GM18502 (cell line): ENCODE measurements at regions not wholly inside any gene's neighbourhood (a gene's known extent, or its start where the extent isn't known, plus 50 kb on each side); places are given as distances from the start of the nearest gene placed in this dataset.
"Not testable (repeated sequence)": the region's sequence is repeated elsewhere in the genome, so short reads cannot be mapped to it uniquely, and the experiment has no call there.

Experiments
- ATAC-seq: cut with Tn5 transposase; IDR thresholded peaks from one replicate; pipeline ENCODE4 v1.9.1; 2021; ENCODE audit warnings: mild to moderate bottlenecking; ENCODE audit not compliant: unreplicated experiment, poor library complexity

DNA sequence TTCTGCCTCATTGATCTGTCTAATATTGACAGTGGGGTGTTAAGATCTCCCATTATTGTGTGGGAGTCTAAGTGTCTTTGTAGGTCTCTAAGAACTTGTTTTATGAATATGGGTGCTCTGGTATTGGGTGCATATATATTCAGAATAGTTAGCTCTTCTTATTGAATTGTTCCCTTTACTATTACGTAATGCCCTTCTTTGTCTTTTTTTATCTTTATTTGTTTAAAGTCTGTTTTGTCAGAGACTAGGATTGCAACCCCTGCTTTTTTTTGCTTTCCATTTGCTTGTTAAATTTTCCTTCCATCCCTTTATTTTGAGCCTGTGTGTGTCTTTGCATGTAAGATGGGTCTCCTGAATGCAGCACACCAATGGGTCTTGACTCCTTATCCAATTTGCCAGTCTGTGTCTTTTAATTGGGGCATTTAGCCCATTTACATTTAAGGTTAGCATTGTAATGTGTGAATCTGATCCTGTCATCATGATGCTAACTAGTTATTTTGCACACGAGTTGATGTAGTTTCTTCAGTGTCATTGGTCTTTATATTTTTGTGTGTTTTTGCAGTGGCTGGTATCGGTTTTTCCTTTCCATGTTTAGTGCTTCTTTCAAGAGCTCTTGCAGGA lies 1126.0 kb upstream of the TMEM132C start:
- not testable (repeated sequence) for ATAC-seq

DNA sequence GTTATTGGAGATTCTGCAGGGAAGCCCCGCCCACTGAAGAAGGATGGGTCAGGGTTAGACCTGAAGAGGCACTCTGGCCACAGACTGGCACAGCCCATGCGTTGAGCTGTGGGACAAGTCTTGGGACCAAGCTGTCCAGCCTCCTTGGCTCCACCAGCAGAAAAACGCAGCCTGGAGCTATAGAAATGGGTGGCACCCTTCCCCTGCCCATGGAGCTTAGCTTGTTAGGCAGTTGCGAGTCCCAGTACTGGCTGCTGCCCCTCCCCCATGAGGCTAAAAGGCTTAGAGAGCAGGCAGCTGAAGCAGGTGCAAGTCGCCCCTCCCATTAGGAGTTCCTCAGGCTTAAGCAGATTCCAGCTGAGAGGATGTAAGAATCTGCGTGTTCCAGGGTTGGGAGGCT lies 1124.0 kb upstream of the TMEM132C start:
- ATAC-seq, result no peak

GRCh38 chr12:127144770-127145169 lies 1122.2 kb upstream of the TMEM132C start:
- ATAC-seq, result no peak

DNA sequence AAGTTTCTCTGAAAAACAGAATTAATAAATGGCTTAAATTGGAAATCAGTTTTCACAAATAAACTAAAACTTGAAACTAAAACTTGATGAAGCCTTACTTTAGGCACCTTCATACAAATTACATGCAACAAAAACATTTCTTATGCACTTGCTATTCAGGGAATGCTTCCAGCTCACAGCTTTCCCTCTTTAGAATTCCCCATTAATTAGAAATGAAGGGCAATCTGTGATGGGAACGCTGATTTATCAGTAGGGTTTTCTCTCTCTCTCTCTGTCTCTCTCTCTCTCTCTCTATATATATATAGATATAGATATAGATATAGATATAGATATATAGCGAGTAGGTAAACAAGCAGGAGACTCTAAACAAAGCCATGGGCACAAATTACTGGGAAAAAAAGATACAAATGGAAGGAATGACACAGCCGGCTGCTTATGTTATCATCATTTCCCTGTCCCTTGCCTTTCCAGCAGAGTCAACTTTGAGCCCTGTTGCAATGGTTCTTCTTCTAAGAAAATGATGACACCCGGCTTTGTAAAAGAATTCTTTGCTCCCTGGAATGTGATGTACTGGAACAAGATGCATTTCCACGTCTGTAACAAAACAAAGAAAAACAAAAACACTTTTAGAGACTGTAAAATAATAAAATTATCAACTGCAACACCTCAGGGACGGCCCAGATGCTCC lies 1121.6 kb upstream of the TMEM132C start:
- ATAC-seq, result no peak

DNA sequence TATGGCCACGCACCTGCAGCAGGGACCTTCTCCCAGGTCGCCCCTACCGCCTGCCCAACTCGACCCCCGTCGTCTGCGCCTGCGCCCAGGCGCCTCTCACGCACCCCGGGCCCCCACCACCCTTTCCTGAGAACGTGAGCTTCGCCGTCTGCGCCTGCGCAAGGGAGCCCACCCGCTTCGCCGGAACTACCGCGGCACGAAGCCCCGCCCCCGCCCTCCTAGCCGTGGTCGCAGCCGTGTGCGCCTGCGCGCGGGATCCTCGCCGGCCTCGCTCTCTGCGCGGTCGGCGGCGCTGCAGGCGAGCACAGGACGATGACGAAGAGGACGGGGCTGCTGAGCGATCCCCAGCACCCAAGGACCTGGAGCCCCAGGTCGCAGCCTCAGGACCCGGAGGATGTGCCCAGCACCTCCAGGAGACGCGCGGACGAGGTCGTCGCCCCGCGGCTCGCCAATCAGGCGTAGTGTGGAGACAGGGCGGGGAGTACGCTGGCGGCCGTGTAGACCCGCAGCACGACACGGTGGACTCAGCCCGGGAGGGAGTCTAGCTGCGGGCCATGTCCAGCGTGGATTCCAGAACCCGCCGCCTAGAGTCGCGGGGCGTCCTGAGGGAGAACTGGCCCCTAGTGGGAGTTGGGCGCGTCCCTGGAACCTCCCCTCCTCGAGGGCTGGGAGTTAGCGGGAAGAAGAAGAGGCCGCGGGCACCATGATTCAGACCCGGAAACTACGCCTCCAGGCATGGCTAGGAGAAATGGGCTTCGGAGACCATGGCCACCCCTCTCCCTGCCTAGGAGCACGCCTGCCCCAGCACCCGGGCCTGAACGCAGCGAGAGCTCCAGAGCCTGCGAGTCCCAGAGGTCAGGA lies 1120.8 kb upstream of the TMEM132C start:
- ATAC-seq, result no peak

DNA sequence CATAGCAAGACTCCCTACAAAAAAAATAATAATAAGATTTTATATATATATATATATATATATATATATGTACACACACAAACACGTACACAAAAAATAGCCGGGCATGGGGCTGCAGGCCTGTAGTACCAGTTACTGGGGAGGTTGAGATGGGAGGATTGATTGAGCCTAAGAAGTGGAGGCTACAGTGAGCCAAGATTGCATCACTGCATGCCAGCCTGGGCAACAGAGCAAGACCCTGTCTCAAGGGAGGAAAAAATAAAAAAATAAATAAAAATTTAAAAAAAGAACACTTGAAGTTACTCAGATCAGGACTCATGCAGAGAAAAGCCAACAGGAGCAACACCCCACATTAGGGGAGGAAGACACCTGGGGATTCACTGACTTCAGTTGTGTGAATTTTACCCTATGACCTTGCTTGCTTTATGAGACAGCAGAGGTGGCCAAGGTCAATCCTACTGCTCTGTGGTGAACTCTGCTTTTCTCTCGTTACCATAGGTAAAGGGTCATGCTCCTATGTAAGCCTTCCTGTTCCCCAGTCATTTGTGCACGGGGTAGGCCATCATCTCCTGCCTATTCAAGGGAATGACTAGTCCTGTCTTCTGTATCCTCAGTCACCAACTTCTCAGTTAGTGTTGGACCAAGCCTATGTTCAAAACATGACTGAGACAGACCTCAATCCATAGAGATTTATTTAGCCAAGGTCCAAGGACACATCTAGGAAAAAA lies 1119.8 kb upstream of the TMEM132C start:
- no peak for ATAC-seq

- ATAC-seq, result no peak
Measured at GRCh38 chr12:127147724-127148123, 1119.2 kb upstream of the TMEM132C start.

- ATAC-seq, result no peak
Measured at GRCh38 chr12:127148318-127148717, 1118.7 kb upstream of the TMEM132C start.

GRCh38 chr12:127149226-127149964 lies 1117.6 kb upstream of the TMEM132C start:
- ATAC-seq, result no peak

- ATAC-seq, result peak; percentile 44
Measured at GRCh38 chr12:127150028-127150427, 1116.9 kb upstream of the TMEM132C start.

- ATAC-seq, result peak; percentile 12
Measured at GRCh38 chr12:127150479-127150878, 1116.5 kb upstream of the TMEM132C start.

- no peak for ATAC-seq
Measured at GRCh38 chr12:127150956-127151355, 1116.0 kb upstream of the TMEM132C start.

GRCh38 chr12:127153996-127154395 lies 1113.0 kb upstream of the TMEM132C start:
- no peak for ATAC-seq

- not testable (repeated sequence) for ATAC-seq
Measured at GRCh38 chr12:127154830-127155229, 1112.1 kb upstream of the TMEM132C start.

- not testable (repeated sequence) for ATAC-seq
Measured at GRCh38 chr12:127155935-127156619, 1110.9 kb upstream of the TMEM132C start.

DNA sequence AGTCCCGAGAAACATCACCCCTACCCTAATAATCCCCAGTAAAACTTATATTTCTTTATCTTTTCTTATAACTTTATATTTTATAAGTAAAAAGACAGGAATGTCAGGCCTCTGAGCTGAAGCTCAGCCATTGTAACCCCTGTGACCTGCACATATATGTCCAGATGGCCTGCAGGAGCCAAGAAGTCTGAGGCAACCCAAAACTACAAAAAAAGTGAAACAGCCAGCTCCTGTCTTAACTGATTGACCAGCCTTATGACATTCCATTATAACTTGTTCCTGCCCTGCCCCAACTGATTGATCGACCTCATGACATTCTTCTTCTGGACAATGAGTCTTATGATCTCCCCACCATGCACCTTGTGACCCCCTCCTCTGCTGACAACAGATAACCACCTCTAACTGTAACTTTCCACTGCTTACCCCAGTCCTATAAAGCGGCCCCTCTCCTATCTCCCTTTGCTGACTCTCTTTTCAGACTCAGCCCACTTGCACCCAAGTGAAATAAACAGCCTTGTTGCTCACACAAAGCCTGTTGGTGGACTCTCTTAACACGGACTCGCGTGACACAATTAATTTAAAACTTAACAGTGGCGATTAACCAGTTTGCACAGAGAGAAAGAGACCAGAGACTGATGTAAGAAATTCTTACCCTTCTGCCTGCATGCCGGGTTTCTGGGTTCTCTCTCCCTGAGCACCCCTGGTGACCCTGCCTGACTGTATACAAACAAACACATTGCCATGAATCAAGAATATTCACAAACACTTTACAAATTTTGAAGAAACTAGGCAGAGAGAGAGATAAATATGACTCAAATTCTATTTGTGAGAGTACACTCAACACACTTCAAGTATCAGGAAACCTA lies 1109.2 kb upstream of the TMEM132C start:
- not testable (repeated sequence) for ATAC-seq

DNA sequence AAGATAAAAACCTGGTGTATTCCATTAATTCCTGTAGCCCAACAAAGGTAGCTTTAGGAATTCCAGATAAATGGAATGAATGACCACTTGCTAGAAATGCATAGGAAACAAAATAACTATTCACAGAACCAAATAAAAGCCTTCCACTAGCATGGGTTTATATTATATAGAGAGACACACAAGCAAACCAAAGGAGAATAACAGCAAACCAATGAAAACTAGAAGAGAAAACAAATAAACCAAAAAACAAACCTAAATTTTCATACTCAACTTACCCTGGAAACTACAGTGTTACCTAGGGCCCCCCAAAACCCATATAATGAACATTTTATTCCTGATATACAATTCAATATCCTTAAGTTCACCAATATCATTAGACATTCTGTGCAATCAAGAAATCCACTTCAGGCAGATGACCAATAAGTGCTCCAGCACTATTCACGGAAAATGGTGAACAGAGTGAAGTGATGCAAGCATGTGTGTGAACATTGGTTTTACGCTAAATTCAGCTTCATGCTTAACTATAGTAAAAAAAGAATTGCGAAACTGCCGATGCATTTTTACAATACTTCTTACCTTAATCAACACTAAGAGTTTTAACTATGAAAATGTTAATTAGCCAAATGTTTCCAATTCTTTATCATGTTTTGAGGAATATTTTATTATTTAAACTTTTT lies 1108.4 kb upstream of the TMEM132C start:
- no peak for ATAC-seq

DNA sequence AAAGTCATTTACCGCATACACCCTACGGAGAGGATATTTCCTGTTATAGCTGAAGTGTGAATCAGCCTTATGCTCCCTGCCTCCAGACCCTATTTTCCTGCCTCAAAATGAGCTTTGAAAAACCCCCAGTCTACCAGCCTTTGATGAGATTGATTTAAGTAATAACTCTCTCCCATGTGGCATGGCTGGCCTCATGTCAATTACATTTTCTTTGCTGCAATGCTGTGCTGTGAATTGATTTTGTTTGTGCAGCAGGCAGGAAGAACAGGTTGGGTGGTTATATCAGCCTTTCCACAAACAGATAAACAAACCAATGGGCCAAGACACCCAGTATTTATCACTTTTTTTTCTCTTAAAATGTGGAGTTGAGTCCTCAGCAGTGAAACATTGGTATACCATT lies 1105.5 kb upstream of the TMEM132C start:
- no peak for ATAC-seq
